ENCODE measurements at regions not wholly inside any gene's neighbourhood (a gene's known extent, or its start where the extent isn't known, plus 50 kb on each side); places are given as distances from the start of the nearest gene placed in this dataset.

DNA sequence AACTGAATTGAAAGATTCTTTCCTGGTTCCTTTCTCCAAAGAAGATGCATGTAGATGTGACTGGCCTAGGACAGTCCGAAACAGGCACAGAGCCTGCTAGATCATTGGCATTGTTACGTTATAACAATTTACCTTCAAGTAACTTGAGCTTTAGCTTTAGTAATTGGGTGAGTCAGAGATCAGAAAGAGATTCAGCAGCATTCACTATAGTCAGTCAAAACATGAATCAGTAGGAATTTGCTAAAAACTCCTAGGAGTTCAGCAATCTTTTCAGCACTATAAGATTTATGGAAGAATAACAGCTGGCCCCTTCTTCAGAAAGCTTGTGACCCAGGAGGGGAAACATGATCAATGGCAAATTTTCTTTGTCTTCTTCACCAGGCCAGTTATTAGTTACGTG lies 281.7 kb upstream of the PRDM1 start:
- no peaks in the 10 kb centered on the region for H3K9me3 ChIP-seq (ENCODE audit: control insufficient read depth in 4 of 4, low read length in 3 of 4)
- H3K4me1 ChIP-seq (ENCODE audit: control insufficient read depth in 4 of 4, insufficient read depth in 4 of 4, low read length in 3 of 4), result peaks cover 0 to 39% (median 12%) of the 10 kb centered on the region in 4 donors
- H3K27ac ChIP-seq (ENCODE audit: low read depth in 1 of 2, low read length in 2 of 2), result no peak overlapping the region
- no peak overlapping the region for H3K9ac ChIP-seq (ENCODE audit: low read depth in 1 of 2, low read length in 2 of 2)
- no peak overlapping the region for H3K4me3 ChIP-seq (ENCODE audit: low read depth in 1 of 3, low read length in 3 of 3)
- no peak for TF ChIP-seq FOXA2 (IDR thresholded peaks at IDR 0.05)
- DNase-seq (ENCODE audit: low spot score), result no peak
- 83% methylated on average over 3 of the region's 3 CpGs for WGBS
- H3K36me3 ChIP-seq (ENCODE audit: control insufficient read depth in 4 of 4, insufficient read depth in 3 of 4, low read depth in 1 of 4, low read length in 3 of 4), result no peaks in the 10 kb centered on the region
- no peaks in the 10 kb centered on the region for H3K27me3 ChIP-seq (ENCODE audit: control insufficient read depth in 4 of 4, insufficient read depth in 4 of 4, low read length in 3 of 4)

DNA sequence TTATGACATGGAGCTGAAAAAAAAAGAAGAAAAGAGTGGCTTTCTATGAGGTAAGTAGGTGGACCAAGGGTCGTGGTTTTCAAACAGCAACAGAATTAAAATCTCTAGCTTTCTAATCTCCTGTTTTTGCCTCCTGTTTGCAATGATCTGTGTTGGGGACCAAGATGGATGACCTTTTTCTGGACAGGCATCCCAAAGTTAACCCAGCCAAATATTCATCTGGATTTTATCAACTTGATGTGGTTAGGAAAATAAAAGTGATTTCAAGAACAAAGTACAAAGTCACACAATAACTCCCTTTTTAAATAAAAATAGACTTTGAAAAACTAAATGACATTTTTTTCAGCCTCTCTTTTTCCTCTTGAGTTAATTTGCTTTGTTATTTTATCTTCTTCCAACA lies 282.1 kb upstream of the PRDM1 start:
- H3K4me1 ChIP-seq (ENCODE audit: control insufficient read depth in 4 of 4, insufficient read depth in 4 of 4, low read length in 3 of 4), result peaks cover 0 to 43% (median 16%) of the 10 kb centered on the region in 4 donors
- WGBS, result 74% methylated on average over 1 of the region's 1 CpG
- no peaks in the 10 kb centered on the region for H3K9me3 ChIP-seq (ENCODE audit: control insufficient read depth in 4 of 4, low read length in 3 of 4)
- TF ChIP-seq HNF4G (IDR thresholded peaks at IDR 0.05) (no peak), YY1 (IDR thresholded peaks at IDR 0.05) (peak; percentile 56)
- no peaks in the 10 kb centered on the region for H3K36me3 ChIP-seq (ENCODE audit: control insufficient read depth in 4 of 4, insufficient read depth in 3 of 4, low read depth in 1 of 4, low read length in 3 of 4)
- H3K27me3 ChIP-seq (ENCODE audit: control insufficient read depth in 4 of 4, insufficient read depth in 4 of 4, low read length in 3 of 4), result no peaks in the 10 kb centered on the region
- H3K27ac ChIP-seq (ENCODE audit: low read depth in 1 of 2, low read length in 2 of 2), result no peak overlapping the region
- H3K4me3 ChIP-seq (ENCODE audit: low read depth in 1 of 3, low read length in 3 of 3), result no peak overlapping the region
- DNase-seq (ENCODE audit: low spot score), result no peak
- H3K9ac ChIP-seq (ENCODE audit: low read depth in 1 of 2, low read length in 2 of 2), result no peak overlapping the region

DNA sequence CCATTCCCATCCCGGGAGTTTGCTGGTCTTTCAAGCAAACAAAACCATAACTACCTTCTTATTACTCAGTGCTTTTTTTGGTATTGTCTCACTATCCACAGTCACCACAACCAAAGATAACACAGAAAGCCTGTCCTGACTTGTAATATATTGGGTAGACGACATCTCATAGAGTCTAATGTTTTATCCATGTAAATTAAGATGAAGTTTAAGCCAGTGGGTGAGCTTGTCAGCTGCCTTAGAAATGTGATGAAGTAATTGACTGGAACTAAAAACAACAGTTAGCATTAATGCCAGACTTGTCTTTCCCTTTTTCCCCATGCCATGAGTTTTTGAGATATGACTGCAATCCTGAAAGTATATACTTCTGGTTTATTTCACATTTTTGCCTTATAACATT lies 282.7 kb upstream of the PRDM1 start:
- Histone ChIP-seq H3K4me3 (ENCODE audit: low read depth in 1 of 3, low read length in 3 of 3) (no peak overlapping the region), H3K4me1 (ENCODE audit: control insufficient read depth in 4 of 4, insufficient read depth in 4 of 4, low read length in 3 of 4) (peaks cover 3 to 49% (median 22%) of the 10 kb centered on the region in 4 donors), H3K36me3 (ENCODE audit: control insufficient read depth in 4 of 4, insufficient read depth in 3 of 4, low read depth in 1 of 4, low read length in 3 of 4) (no peaks in the 10 kb centered on the region), H3K9me3 (ENCODE audit: control insufficient read depth in 4 of 4, low read length in 3 of 4) (no peaks in the 10 kb centered on the region), H3K27me3 (ENCODE audit: control insufficient read depth in 4 of 4, insufficient read depth in 4 of 4, low read length in 3 of 4) (no peaks in the 10 kb centered on the region), H3K27ac (ENCODE audit: low read depth in 1 of 2, low read length in 2 of 2) (no peak overlapping the region), H3K9ac (ENCODE audit: low read depth in 1 of 2, low read length in 2 of 2) (no peak overlapping the region)
- 62% methylated on average over 2 of the region's 2 CpGs for WGBS
- TF ChIP-seq NR2F2 (IDR thresholded peaks at IDR 0.05), result no peak
- TF ChIP-seq TAF1 (conservative IDR thresholded peaks at IDR 0.05), result no peak
- no peak for TF ChIP-seq EGR1 (IDR thresholded peaks at IDR 0.05; ENCODE audit: low read depth in 2 of 2)
- TF ChIP-seq, protein P1, sequence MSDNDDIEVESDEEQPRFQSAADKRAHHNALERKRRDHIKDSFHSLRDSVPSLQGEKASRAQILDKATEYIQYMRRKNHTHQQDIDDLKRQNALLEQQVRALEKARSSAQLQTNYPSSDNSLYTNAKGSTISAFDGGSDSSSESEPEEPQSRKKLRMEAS (IDR thresholded peaks at IDR 0.05), result no peak
- TF ChIP-seq, protein P2, sequence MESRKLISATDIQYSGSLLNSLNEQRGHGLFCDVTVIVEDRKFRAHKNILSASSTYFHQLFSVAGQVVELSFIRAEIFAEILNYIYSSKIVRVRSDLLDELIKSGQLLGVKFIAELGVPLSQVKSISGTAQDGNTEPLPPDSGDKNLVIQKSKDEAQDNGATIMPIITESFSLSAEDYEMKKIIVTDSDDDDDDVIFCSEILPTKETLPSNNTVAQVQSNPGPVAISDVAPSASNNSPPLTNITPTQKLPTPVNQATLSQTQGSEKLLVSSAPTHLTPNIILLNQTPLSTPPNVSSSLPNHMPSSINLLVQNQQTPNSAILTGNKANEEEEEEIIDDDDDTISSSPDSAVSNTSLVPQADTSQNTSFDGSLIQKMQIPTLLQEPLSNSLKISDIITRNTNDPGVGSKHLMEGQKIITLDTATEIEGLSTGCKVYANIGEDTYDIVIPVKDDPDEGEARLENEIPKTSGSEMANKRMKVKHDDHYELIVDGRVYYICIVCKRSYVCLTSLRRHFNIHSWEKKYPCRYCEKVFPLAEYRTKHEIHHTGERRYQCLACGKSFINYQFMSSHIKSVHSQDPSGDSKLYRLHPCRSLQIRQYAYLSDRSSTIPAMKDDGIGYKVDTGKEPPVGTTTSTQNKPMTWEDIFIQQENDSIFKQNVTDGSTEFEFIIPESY (IDR thresholded peaks at IDR 0.05), result no peak
- TF ChIP-seq HNF4A (conservative IDR thresholded peaks at IDR 0.05), result no peak
- TF ChIP-seq, protein P3, sequence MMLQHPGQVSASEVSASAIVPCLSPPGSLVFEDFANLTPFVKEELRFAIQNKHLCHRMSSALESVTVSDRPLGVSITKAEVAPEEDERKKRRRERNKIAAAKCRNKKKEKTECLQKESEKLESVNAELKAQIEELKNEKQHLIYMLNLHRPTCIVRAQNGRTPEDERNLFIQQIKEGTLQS (IDR thresholded peaks at IDR 0.05), result no peak
- TF ChIP-seq GABPA (IDR thresholded peaks at IDR 0.05 in 1 of 2, conservative IDR thresholded peaks at IDR 0.05 in 1 of 2), result no peak
- no peak for TF ChIP-seq HNF4G (IDR thresholded peaks at IDR 0.05)
- no peak for TF ChIP-seq RAD21 (IDR thresholded peaks at IDR 0.05)
- no peak for TF ChIP-seq JUND (IDR thresholded peaks at IDR 0.05)
- no peak for TF ChIP-seq FOXA2 (IDR thresholded peaks at IDR 0.05)
- DNase-seq (ENCODE audit: low spot score), result no peak

DNA sequence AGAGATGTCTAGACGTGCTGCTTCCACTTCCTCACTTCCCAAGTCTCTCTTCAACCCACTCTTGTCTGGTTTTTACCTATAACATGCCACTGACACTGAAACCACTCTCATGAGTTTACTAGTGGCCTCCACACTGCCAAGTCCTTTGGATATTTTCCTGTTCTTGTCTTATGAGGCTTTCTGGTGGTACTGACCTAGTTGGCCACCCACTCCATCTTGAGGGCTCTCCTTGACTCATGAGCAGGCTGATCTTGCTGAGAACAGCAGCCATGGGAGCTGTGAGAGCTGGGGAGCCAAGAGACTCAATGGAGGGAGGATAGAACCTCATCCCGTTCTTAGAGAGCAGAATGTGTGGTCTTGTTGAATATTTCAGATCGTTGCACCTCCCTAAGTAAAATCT lies 283.4 kb upstream of the PRDM1 start:
- H3K27ac ChIP-seq (ENCODE audit: low read depth in 1 of 2, low read length in 2 of 2), result no peak overlapping the region
- no peak for DNase-seq (ENCODE audit: low spot score)
- no peak overlapping the region for H3K9ac ChIP-seq (ENCODE audit: low read depth in 1 of 2, low read length in 2 of 2)
- no peaks in the 10 kb centered on the region for H3K27me3 ChIP-seq (ENCODE audit: control insufficient read depth in 4 of 4, insufficient read depth in 4 of 4, low read length in 3 of 4)
- H3K4me3 ChIP-seq (ENCODE audit: low read depth in 1 of 3, low read length in 3 of 3), result no peak overlapping the region
- H3K36me3 ChIP-seq (ENCODE audit: control insufficient read depth in 4 of 4, insufficient read depth in 3 of 4, low read depth in 1 of 4, low read length in 3 of 4), result no peaks in the 10 kb centered on the region
- WGBS, result 93% methylated on average over 3 of the region's 3 CpGs
- no peaks in the 10 kb centered on the region for H3K9me3 ChIP-seq (ENCODE audit: control insufficient read depth in 4 of 4, low read length in 3 of 4)
- H3K4me1 ChIP-seq (ENCODE audit: control insufficient read depth in 4 of 4, insufficient read depth in 4 of 4, low read length in 3 of 4), result peaks cover 3 to 56% (median 27%) of the 10 kb centered on the region in 4 donors
- TF ChIP-seq, protein P2 (IDR thresholded peaks at IDR 0.05), result no peak
- TF ChIP-seq, protein P3 (IDR thresholded peaks at IDR 0.05), result no peak
- TF ChIP-seq GABPA (IDR thresholded peaks at IDR 0.05 in 1 of 2, conservative IDR thresholded peaks at IDR 0.05 in 1 of 2) (no peak), RXRA (IDR thresholded peaks at IDR 0.05) (no peak), HNF4A (conservative IDR thresholded peaks at IDR 0.05) (no peak), FOXA2 (IDR thresholded peaks at IDR 0.05) (no peak), EGR1 (IDR thresholded peaks at IDR 0.05; ENCODE audit: low read depth in 2 of 2) (no peak), TAF1 (conservative IDR thresholded peaks at IDR 0.05) (no peak), FOXA1 (IDR thresholded peaks at IDR 0.05) (no peak), SP1 (IDR thresholded peaks at IDR 0.05) (no peak), NR2F2 (IDR thresholded peaks at IDR 0.05) (no peak), HNF4G (IDR thresholded peaks at IDR 0.05) (no peak)
- TF ChIP-seq, protein P4, sequence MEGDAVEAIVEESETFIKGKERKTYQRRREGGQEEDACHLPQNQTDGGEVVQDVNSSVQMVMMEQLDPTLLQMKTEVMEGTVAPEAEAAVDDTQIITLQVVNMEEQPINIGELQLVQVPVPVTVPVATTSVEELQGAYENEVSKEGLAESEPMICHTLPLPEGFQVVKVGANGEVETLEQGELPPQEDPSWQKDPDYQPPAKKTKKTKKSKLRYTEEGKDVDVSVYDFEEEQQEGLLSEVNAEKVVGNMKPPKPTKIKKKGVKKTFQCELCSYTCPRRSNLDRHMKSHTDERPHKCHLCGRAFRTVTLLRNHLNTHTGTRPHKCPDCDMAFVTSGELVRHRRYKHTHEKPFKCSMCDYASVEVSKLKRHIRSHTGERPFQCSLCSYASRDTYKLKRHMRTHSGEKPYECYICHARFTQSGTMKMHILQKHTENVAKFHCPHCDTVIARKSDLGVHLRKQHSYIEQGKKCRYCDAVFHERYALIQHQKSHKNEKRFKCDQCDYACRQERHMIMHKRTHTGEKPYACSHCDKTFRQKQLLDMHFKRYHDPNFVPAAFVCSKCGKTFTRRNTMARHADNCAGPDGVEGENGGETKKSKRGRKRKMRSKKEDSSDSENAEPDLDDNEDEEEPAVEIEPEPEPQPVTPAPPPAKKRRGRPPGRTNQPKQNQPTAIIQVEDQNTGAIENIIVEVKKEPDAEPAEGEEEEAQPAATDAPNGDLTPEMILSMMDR (IDR thresholded peaks at IDR 0.05; ENCODE audit: low read depth, low read length, missing input control), result no peak
